ENCODE measurements at regions not wholly inside any gene's neighbourhood (a gene's known extent, or its start where the extent isn't known, plus 50 kb on each side); places are given as distances from the start of the nearest gene placed in this dataset.

- no peaks in the 10 kb centered on the region for H4K20me1 ChIP-seq (ENCODE audit: low read length)
- H3K9ac ChIP-seq (ENCODE audit: low read length): no peak overlapping the region
- H2AFZ ChIP-seq (ENCODE audit: low read length): no peak overlapping the region
- DNase-seq: no peak
- no peak overlapping the region for H3K4me3 ChIP-seq (ENCODE audit: low read length)
- H3K36me3 ChIP-seq (ENCODE audit: low read depth, low read length): no peaks in the 10 kb centered on the region
- CTCF ChIA-PET: no interaction called here
- no peaks in the 10 kb centered on the region for H3K79me2 ChIP-seq (ENCODE audit: low read length)
- no peak for ATAC-seq
- no peak overlapping the region for H3K4me2 ChIP-seq (ENCODE audit: low read length)
- POLR2A ChIA-PET (ENCODE audit: unreplicated experiment): no interaction called here
- no peaks in the 10 kb centered on the region for H3K27me3 ChIP-seq (ENCODE audit: low read length)
- intact Hi-C loops (cut with micrococcal nuclease): no loop called here
- H3F3A ChIP-seq (ENCODE audit: low read length, unreplicated experiment): no peaks in the 10 kb centered on the region
- TF ChIP-seq EZH2 (IDR thresholded peaks at IDR 0.05; ENCODE audit: low read length, unreplicated experiment) (no peak), CTCF (conservative IDR thresholded peaks at IDR 0.05; ENCODE audit: low read depth, low read length) (no peak), EZH2phosphoT487 (IDR thresholded peaks at IDR 0.05; ENCODE audit: borderline replicate concordance, low read length) (no peak)
- H3K27ac ChIP-seq (ENCODE audit: low read length): no peak overlapping the region
- no peaks in the 10 kb centered on the region for H3K4me1 ChIP-seq (ENCODE audit: insufficient read depth, low read length)
- no TSS peak for BruUV-seq (replicated peaks)
- H3K9me2 ChIP-seq (replicated peaks; ENCODE audit: low read length): no peaks in the 10 kb centered on the region
- H3K9me3 ChIP-seq (ENCODE audit: low read length): no peaks in the 10 kb centered on the region
These were observed 1176.2 kb downstream of the PCDH7 start for GRCh38 chr4:31896349-31896748.

- H3K4me2 ChIP-seq (ENCODE audit: low read length): no peak overlapping the region
- CTCF ChIA-PET: no interaction called here
- H2AFZ ChIP-seq (ENCODE audit: low read length): no peak overlapping the region
- POLR2A ChIA-PET (ENCODE audit: unreplicated experiment): no interaction called here
- H3K36me3 ChIP-seq (ENCODE audit: low read depth, low read length): no peaks in the 10 kb centered on the region
- H3K27ac ChIP-seq (ENCODE audit: low read length): no peak overlapping the region
- no peaks in the 10 kb centered on the region for H3K9me2 ChIP-seq (replicated peaks; ENCODE audit: low read length)
- intact Hi-C loops (cut with micrococcal nuclease): no loop called here
- H3K9ac ChIP-seq (ENCODE audit: low read length): no peak overlapping the region
- no peak for TF ChIP-seq EZH2 (IDR thresholded peaks at IDR 0.05; ENCODE audit: low read length, unreplicated experiment)
- no peak for TF ChIP-seq EZH2phosphoT487 (IDR thresholded peaks at IDR 0.05; ENCODE audit: borderline replicate concordance, low read length)
- no peak for TF ChIP-seq CTCF (conservative IDR thresholded peaks at IDR 0.05; ENCODE audit: low read depth, low read length)
- no peak for DNase-seq
- no peaks in the 10 kb centered on the region for H4K20me1 ChIP-seq (ENCODE audit: low read length)
- no peaks in the 10 kb centered on the region for H3K9me3 ChIP-seq (ENCODE audit: low read length)
- H3K79me2 ChIP-seq (ENCODE audit: low read length): no peaks in the 10 kb centered on the region
- no peaks in the 10 kb centered on the region for H3F3A ChIP-seq (ENCODE audit: low read length, unreplicated experiment)
- no peak overlapping the region for H3K4me3 ChIP-seq (ENCODE audit: low read length)
- no peak for ATAC-seq
- no TSS peak for BruUV-seq (replicated peaks)
- no peaks in the 10 kb centered on the region for H3K4me1 ChIP-seq (ENCODE audit: insufficient read depth, low read length)
- H3K27me3 ChIP-seq (ENCODE audit: low read length): no peaks in the 10 kb centered on the region
These were observed 1185.2 kb downstream of the PCDH7 start for GRCh38 chr4:31905363-31905762.

GRCh38 chr4:31908261-31908660, 1188.1 kb downstream of the PCDH7 start:
- intact Hi-C loops (cut with micrococcal nuclease): no loop called here
- TF ChIP-seq EZH2phosphoT487 (IDR thresholded peaks at IDR 0.05; ENCODE audit: borderline replicate concordance, low read length) (no peak), EZH2 (IDR thresholded peaks at IDR 0.05; ENCODE audit: low read length, unreplicated experiment) (no peak), CTCF (conservative IDR thresholded peaks at IDR 0.05; ENCODE audit: low read depth, low read length) (no peak)
- CTCF ChIA-PET: no interaction called here
- Histone ChIP-seq H3K4me3 (ENCODE audit: low read length) (no peak overlapping the region), H3K36me3 (ENCODE audit: low read depth, low read length) (no peaks in the 10 kb centered on the region), H3K27ac (ENCODE audit: low read length) (no peak overlapping the region), H2AFZ (ENCODE audit: low read length) (no peak overlapping the region), H3K9me3 (ENCODE audit: low read length) (no peaks in the 10 kb centered on the region), H3K79me2 (ENCODE audit: low read length) (no peaks in the 10 kb centered on the region), H3K9me2 (replicated peaks; ENCODE audit: low read length) (no peaks in the 10 kb centered on the region), H3K27me3 (ENCODE audit: low read length) (no peaks in the 10 kb centered on the region), H3F3A (ENCODE audit: low read length, unreplicated experiment) (no peaks in the 10 kb centered on the region), H3K9ac (ENCODE audit: low read length) (no peak overlapping the region), H3K4me2 (ENCODE audit: low read length) (no peak overlapping the region), H3K4me1 (ENCODE audit: insufficient read depth, low read length) (no peaks in the 10 kb centered on the region), H4K20me1 (ENCODE audit: low read length) (no peaks in the 10 kb centered on the region)
- POLR2A ChIA-PET (ENCODE audit: unreplicated experiment): no interaction called here
- ATAC-seq (no peak), DNase-seq (no peak)
- BruUV-seq (replicated peaks): no TSS peak
